HG02763 (cell line): ENCODE measurements at regions not wholly inside any gene's neighbourhood (a gene's known extent, or its start where the extent isn't known, plus 50 kb on each side); places are given as distances from the start of the nearest gene placed in this dataset.

ENCODE experiments used
- ATAC-seq: cut with Tn5 transposase; IDR thresholded peaks from one replicate; pipeline ENCODE4 v1.9.1; 2021; ENCODE audit warnings: mild to moderate bottlenecking, moderate library complexity; ENCODE audit not compliant: unreplicated experiment

DNA sequence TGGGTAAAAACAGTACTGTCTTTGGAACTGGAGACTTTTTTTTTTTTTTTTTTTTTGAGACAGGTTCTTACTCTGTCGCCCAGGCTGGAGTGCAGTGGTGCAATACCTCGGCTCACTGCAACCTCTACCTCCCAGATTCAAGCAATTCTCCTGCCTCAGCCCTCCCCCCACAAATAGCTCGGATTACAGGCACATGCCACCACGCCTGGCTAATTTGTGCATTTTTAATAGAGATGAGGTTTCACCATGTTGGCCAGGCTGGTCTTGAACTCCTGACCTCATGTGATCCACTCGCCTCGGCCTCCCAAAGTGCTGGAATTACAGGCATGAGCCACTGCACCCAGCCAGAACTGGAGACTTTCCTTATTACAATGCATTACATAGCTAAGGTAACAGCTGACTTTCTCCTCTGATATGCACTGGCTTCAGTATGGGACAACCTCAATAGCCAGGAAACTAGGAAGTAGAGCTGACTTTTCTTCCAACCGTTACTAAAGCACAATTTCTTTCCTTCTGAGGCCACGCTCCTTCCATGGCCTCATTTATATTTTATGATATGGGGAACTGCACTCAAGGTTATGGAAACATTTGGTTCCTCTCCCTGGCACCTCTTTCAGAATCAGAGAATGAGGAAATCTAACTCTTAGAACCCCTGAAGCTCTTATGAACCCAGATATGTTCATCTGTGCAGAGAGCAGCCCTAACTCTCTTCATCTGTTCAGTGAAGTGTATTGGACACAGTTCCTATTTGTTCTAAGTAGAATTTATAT, 53.5 kb upstream of the FAM9B start:
- ATAC-seq = no peak

DNA sequence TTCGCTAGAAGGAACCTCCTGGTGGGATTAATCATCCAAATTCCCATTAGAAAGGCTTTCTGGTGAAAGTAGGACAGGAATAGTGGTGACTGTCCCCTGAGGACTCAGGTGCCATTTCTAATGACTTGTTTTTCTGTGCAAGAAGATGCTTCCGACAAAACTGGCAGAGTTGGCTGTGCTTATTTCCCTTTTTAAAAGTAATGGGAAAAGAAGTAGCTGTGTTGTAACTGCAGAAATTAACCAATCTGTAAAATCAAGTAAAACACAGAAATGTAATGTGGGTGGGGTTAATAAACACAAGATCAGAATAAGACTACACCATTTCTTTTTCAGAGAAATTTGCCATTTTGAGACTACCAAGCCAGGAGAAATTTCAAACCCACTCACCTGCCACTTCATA, 55.0 kb upstream of the FAM9B start:
- no peak for ATAC-seq

DNA sequence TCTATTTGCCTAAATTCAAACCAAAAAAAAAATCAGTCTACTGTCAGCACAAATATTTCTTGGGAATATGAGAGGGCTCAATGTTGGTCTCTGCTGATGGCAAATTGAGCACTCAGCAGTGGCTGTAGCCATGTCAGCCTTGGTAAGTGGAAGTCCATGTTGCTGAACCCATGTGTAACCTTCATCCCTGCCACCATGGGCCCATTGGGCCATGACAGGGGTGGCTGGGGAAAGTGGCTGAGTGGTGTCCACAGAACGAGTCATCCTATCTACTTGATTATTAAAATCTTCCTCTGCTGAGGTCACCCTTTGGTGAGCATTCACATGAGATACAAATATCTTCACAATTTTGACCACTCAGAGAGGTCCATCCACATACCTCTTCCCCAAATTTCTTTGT, 56.8 kb upstream of the FAM9B start:
- ATAC-seq = no peak

DNA sequence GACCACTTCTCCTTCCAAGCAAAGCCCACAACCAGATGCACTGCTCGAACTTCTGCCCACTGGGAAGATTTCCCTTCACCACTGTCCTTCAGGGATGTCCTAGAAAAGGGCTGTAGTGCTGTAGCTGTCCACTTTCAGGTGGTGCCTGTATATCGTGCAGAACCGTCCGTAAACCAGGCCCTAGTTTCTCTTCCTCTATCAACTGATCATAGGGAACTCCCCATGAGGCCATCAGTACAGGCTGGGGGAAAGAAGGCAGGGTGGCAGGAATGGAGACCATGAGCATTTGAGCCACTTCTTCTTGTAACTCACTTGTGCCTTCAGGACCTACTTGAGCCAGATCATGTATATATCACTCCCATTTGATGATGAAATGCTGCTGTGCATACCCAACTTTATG, 57.3 kb upstream of the FAM9B start:
- ATAC-seq = no peak

DNA sequence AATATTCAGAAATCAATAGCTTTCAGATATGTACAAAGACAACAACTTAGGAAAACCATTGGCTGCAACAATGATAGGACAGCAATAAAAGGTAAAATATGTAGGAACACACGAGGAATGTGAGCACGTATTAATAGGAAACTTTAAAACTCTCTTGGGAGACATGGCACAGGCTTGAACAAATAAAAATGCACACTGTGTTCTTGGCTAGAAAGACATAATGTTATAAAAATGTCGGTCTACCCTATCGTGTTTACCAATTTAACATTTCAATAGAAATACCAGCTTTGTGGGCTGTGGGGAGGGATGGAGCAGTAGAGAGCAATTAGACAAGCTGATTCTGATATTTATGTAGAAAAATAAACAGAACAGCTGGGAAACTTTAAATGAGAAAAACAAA, 69.0 kb upstream of the FAM9B start:
- ATAC-seq = no peak

DNA sequence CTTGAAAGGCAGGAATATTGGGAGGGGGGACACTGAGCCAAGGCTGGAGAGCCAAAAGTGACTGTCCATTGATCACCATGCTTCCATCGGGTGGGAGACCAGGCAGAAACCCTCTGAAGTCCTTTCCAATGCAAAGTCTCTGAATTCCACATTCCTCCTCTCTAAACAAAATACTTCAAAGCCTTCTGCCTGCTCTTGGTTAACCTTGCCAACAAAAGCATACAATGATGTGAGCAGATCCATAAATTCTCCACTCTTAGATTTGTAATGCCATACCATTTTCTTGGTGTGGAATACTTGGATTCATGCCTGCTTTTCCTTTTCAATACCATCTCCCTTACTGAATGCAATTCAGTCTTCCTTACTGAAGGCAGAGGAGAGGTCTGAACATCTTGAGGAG, 74.1 kb upstream of the FAM9B start:
- ATAC-seq = no peak

DNA sequence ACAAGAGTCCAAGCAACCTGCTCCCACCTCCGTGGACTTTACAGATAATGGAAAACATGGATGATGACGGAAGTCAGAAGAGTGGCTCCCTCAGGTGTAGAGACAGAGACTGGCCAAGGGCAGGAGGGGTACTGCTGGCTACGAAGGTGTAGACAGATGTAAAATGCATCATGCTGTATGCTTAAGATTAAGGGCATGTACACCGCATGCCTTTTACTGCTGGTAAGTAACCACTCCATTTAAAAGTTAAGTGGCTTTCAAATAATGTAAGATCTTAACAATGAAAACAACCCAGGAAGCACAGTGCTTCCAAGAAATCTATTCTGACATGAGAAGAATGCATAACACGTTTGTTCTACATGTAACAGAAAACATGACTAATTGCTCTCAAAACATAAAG, 76.9 kb upstream of the FAM9B start:
- ATAC-seq = no peak

DNA sequence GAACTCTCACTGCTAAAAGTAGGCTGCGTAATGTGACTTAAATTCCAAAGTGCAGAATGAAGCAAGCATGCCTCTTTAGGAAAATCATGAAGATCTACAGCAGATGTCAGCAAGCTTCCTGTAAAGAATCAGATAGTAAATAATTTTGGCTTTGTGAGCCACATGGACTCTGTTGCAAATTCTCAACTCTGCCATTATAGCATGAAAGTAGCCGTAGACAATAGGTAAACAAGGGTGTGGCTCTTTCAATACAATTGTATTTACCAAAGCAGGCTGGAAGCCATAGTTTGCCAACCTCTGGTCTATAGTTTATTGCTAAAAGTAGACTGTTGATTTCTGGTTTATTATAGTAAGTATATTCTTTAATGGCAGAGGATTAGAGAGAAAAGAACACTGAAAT, 80.3 kb upstream of the FAM9B start:
- no peak for ATAC-seq

DNA sequence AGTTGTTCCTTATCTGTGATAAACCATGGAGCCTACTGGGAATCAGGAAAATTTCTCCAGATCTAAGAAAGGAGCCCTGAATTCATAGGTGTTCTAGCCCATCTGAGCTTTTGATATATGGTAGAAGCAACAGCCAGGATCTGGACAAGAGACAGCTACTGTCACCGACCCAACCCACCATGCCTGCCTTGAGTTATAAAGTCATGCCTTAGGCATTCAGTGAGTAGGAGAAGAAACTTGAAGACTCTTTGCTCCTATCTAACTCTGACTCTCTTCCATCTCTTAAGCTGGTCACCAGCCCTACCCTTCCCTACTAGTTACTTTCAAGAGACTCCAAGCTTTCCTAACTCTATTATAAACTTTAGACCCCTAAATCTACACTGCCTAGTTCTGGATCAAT, 83.9 kb upstream of the FAM9B start:
- ATAC-seq = no peak

DNA sequence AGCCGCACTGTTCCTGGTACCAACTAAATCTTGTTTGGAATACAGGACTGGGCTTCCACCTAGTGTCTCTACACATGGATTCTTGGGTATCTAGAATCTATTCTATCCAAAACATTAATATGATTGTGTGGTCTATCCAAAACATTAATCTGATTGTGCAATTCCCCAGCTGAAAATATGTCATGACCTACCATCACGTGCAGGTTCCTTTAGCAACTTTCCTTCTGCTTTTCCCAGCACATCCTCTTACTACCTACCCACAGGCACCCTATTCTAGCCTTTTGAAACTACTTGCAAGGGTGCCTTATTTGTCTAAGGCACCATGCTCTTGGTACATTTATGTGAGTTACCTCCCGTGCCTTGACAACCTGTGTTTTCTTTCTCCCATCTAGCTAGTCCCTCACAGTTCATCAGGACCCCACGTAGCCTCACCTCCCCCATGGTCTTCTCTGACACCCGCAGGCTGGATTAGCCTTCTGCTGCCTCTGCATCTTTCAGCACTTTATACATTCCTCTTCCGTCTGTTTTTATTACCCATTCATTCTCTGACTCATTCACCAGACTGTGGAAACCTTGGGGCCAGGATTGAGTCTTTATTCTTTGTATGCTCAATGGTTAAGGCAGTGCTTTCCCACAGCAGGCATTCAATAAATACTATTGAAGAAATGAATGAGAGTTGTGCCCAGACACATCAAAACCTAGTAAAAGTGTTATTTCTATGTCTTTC, 88.8 kb upstream of the FAM9B start:
- no peak for ATAC-seq

DNA sequence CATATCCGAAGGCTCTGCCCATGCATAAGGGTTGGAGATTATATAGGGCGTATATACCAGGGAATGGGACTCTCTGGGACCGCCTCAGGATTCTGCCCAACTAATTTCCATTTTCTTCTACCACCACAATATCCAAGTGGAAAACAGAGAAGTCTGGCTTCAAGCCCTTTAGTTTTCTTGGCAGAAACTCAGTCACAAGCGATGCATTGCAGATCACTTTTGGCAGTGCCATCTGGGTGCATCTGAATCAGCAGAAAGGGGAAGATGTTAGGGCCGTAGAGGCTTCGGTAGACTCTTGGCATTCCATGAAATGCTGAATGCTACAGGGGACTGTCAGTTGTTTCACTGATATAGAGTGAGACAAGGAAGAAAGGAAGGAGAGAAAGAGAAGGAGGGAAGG, 94.1 kb upstream of the FAM9B start:
- no peak for ATAC-seq

DNA sequence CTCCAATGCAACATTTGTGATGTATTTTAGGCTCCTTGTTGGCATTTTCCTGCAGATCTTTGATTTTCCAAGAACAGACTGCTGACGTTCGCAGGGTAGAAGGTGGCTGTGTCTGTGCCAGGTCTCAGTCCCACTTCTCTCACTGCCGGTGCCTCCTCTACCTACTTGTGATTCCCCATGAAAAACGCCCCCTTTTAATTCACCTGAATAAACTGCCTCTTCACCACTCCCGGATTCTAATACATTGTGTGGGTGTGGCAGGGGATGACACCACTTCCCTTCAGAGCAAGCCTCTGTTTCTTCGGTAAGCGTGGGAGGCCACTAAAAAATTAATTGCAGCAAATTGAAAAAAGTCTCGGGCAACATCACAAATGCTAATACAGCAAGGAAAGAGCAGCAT, 96.1 kb upstream of the FAM9B start:
- ATAC-seq = no peak

DNA sequence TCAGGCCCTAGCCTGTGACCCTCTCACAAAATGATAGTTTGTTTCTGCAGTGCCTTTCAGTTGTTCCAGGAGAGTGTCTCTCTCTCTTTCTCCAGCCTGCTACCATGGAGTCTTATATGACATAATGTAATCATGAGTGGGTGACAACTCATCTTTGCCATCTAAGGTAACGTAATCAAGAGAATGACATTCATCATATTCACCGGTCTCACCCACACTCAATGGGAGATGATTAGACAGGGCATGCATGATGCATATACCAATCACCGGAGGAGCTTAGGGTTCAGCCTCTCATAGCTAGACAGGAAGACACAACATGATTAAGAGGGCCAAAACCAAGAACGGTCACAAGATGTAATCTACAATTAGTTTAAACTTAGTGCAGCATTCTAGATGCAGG, 97.1 kb upstream of the FAM9B start:
- no peak for ATAC-seq

DNA sequence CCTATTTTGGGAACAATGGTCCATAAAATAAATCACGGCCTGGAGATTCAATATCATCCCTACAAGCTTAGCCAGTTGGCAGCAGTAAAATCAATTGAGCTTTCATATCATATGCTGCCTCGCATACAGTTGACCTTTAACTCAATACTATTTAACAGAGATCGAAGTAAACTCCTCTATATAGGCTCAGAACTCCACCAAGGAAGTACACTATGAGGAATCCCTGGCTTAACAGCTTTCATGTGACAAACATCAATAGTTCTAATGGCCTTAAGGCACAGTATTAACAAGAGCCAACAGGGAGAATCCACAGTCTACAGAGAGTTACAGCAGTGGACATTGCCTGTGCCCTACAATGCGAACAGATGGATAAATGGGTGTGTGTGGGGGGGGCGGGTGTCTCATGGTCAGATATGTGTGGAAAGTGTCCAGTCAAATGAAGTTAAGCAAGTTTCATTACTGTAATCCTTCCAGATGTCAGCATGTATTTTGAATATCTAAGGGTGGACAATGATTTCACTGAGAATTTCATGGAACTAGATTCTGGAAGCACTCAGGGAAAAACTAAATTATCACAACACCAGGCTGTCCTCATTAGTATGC, 98.2 kb upstream of the FAM9B start:
- ATAC-seq = no peak

DNA sequence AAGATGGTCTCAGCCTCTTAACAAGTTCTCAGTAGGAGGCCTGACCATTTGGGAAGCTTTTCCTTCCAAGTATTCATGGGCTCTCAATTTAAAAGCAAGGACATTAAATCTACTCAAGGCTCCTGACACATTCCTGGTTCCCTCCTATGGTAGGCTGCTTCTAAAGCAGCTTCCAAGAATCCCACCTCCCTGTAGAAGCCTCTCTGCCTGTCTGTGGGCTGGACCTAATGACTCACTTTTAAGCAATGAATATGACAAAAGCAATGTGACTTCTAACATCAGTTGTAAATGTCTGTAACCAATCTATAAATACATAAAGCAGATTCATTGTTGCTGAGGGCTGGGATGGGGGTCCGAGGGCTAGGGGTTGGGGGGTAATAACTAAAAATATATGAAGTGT, 99.5 kb upstream of the FAM9B start:
- ATAC-seq = no peak

DNA sequence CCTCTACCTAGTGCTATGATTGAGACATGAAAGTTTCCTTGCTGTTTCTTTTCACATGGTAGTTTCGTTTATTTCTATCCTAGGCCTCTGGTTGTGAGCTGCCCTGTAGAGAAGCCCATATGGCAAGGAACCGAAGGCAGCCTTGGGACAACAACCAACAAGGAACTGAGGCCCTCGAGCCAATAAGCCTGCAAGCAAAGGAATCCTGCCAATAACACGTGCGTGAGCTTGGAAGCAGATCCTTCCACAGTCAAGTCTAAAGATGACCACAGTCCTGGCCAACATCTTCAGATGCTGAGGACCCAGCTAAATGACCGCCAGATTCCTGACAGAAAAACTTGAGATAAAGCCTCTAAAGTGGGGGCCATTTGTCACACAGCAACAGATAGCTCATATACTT, 100.4 kb upstream of the FAM9B start:
- ATAC-seq = no peak

DNA sequence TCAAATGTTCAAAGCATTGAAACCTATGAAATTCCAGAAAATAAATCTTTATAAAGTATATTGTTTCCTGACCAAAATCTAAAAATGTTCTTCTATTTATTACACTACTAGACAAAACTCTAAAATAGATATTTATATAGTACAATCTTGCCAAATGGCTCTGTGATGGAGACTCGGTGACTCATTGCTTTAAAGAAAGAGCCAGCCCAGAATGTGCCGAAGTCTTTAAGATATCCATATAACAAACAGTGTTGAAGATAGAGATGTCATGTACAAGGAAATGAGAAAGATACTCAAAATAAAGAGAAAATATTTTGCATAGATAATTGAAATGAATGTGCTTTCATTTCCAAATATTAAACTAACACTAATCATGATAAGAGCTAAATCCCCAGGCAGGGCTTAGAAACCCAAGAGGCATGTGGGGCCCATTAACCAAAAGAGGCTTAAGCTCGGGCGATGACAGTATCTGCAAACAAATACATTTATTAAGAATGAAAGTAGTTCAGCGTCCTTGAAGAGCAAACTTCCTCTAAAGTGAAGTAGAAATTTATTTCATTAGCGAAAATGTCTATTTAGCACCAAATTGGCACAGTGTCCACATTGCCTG, 102.1 kb upstream of the FAM9B start:
- no peak for ATAC-seq

DNA sequence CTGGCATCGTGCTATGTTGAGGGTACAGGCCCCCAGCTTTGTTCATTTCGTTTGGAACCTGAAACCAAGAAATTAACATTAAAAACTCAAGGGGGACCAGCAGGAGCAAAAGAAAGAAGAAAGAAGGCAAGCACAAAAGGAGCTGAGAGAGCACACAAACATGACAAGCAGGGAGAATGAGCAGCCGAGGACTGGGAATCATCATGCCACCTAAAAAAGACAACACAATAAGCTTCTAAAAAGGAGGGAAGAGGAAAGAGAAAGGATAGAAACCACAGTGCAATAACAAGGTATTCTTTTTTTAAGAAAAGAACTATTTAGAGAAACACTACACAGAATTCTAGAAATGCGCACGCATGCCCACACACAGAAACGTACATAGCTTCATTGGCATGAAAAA, 103.2 kb upstream of the FAM9B start:
- ATAC-seq = no peak

DNA sequence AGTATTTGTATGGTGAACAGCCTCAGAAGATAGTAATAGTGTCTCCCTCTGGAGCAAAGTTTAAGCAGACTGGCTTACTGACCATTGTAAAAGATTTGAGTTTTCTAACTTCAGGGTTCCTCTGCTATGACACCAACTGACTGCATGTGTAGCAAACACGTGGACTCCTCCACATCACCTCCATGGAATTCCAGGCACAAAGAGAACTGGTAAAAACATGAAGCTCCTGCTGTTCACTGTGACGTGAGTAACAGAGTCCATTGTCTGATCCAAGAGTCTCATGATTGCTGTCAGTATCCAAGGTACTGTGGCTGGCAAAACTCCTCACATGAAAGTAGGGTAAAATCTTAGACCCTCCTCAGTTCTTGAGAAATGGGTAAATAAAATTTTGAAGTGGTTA, 107.6 kb upstream of the FAM9B start:
- no peak for ATAC-seq

DNA sequence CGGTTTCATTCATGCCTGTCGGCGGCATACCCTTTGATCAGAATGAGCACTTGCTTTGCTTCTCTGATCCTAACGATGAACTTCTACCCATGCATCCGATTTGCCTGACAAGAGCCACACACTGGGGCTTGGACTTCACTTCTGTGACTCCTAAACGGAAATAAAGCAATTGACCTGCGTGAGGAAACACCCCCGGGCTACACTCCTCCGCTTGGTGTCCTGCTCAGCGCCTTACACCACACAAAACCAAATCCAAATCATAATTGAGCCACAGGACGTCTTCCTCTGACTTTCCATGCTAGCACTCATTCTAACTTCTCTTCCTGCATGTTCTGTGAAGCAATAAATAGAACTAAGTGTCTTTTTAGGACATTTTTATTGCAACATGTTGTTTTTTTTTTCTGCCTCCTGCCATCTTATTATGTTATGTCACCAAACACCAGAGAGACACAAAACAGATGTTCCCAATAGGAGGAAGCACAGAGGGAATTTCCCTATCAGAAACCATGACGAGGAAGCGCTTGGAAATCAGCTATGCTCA, 110.8 kb upstream of the FAM9B start:
- no peak for ATAC-seq

DNA sequence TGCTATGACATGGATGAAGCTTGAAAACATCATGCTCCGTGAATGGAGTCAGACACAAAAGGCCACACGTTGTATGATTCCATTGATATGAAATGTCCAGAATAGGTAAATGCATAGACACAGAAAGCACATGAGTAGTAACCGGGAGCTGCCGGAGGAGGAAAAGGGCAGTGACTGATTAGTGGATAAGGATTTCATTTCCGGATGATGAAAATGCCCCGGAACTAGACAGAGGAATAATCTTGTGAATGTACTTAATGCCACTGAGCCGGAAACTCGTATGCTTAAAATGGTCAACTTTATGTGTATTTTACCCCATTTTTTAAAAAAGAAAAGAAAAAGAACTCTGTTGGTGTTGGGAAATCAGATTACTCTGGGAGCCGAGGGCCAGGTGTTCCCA, 112.7 kb upstream of the FAM9B start:
- no peak for ATAC-seq

DNA sequence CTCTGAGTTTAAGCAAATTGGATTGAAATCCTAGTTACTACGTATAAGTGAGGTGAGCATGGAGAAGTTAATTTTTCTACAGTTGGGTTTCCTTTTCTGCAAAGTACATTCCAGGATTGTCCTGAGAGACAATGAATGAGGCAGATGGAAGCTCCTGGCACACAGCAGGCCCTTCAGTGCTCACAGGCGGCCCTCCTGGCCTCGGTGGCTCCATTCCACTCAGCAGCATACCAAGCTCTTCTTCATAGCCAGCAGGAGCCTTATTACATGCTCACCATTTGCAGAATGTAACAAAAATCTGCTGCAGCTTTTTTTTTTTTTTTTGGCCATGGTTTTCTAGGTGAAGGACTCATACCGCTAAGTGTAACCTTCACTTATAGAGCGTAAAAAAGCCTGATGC, 113.2 kb upstream of the FAM9B start:
- no peak for ATAC-seq
